Tibial nerve (tissue), 4 donors: ENCODE measurements at regions not wholly inside any gene's neighbourhood (a gene's known extent, or its start where the extent isn't known, plus 50 kb on each side); places are given as distances from the start of the nearest gene placed in this dataset.

Source experiments
- DNase-seq, 2 donors: peaks; one replicate each; pipeline ENCODE4 v3.0.0-alpha.2; 2019; ENCODE audit warnings: low spot score in 2 of 2
- H3K27ac ChIP-seq, 4 donors: fragments of 200-600 bp; sonication (generic) in 3 of 4; one replicate each; pipeline ENCODE4 v1.5.1; 2017 to 2019; ENCODE audit warnings: mild to moderate bottlenecking in 1 of 4
- H3K27me3 ChIP-seq, 2 donors: fragments of 200-600 bp; sonication (generic) in 1 of 2; one replicate each; pipeline versions ENCODE4 v1.5.1 to v1.6.0; 2017 to 2019
- H3K36me3 ChIP-seq, 3 donors: fragments of 200-600 bp; sonication (generic); one replicate each; pipeline ENCODE4 v1.5.1; 2018 to 2019
- H3K4me1 ChIP-seq, 4 donors: fragments of 200-600 bp; sonication (generic) in 3 of 4; one replicate each; pipeline ENCODE4 v1.5.1; 2017 to 2019
- H3K4me3 ChIP-seq, 4 donors: fragments of 200-600 bp; sonication (generic) in 3 of 4; one replicate each; pipeline ENCODE4 v1.5.1; 2017 to 2019; ENCODE audit warnings: mild to moderate bottlenecking in 1 of 4, moderate library complexity in 1 of 4
- H3K9me3 ChIP-seq, 4 donors: fragments of 200-600 bp; sonication (generic) in 3 of 4; one replicate each; pipeline ENCODE4 v1.5.1; 2017 to 2019
- CTCF ChIP-seq, 5 experiments: fragments of 200-600 bp in 3 of 5; fragments of 450-650 bp in 2 of 5; sonication (generic) in 3 of 5; IDR thresholded peaks; one replicate each; pipeline ENCODE4 v1.5.1; 2016 to 2019; ENCODE audit warnings: antibody characterized with exemption in 5 of 5, mild to moderate bottlenecking in 3 of 5, moderate library complexity in 2 of 5
- EP300 ChIP-seq, 2 donors: sonication (generic); formaldehyde crosslinking; IDR thresholded peaks; one replicate each; pipeline ENCODE4 v1.6.1; 2017; ENCODE audit warnings: antibody characterized with exemption in 2 of 2, mild to moderate bottlenecking in 1 of 2
- POLR2A ChIP-seq, 2 donors: fragments of 450-650 bp; IDR thresholded peaks; one replicate each; pipeline ENCODE4 v1.6.1; 2017; ENCODE audit warnings: antibody characterized with exemption in 2 of 2, mild to moderate bottlenecking in 2 of 2, moderate library complexity in 2 of 2
- WGBS, 2 donors: methylation state at CpG; one replicate each; pipeline ENCODE4 v1.1.5; 2018; 5-methylcytosine and 5-hydroxymethylcytosine counted together

- Histone ChIP-seq H3K4me3 (no peak overlapping the region), H3K9me3 (no peaks in the 10 kb centered on the region), H3K27ac (no peak overlapping the region), H3K36me3 (no peaks in the 10 kb centered on the region), H3K27me3 (no peaks in the 10 kb centered on the region), H3K4me1 (no peaks in the 10 kb centered on the region)
- no peak for DNase-seq
- no peak for TF ChIP-seq CTCF (IDR thresholded peaks at IDR 0.05)
- no peak for TF ChIP-seq EP300 (IDR thresholded peaks at IDR 0.05)
- no peak for TF ChIP-seq POLR2A (IDR thresholded peaks at IDR 0.05)
- 41 to 62% methylated on average over 7 of the region's 7 CpGs for WGBS, 2 donors
These were observed 282.9 kb downstream of the CLIC5 start for GRCh38 chr6:45732731-45733130.

GRCh38 chr6:45730232-45730631 lies 285.4 kb downstream of the CLIC5 start:
- no peaks in the 10 kb centered on the region for H3K4me1 ChIP-seq
- no peaks in the 10 kb centered on the region for H3K9me3 ChIP-seq
- TF ChIP-seq EP300 (IDR thresholded peaks at IDR 0.05) (no peak), CTCF (IDR thresholded peaks at IDR 0.05) (no peak), POLR2A (IDR thresholded peaks at IDR 0.05) (no peak)
- H3K4me3 ChIP-seq = no peak overlapping the region
- DNase-seq = no peak
- no peaks in the 10 kb centered on the region for H3K36me3 ChIP-seq
- 78 to 100% methylated on average over 1 of the region's 1 CpG for WGBS, 2 donors
- H3K27ac ChIP-seq = no peak overlapping the region
- no peaks in the 10 kb centered on the region for H3K27me3 ChIP-seq

- TF ChIP-seq EP300 (IDR thresholded peaks at IDR 0.05) (no peak), POLR2A (IDR thresholded peaks at IDR 0.05) (no peak), CTCF (IDR thresholded peaks at IDR 0.05) (no peak)
- no peak for DNase-seq
- no peaks in the 10 kb centered on the region for H3K4me1 ChIP-seq
- no peak overlapping the region for H3K27ac ChIP-seq
- WGBS, 2 donors = 54 to 67% methylated on average over 3 of the region's 3 CpGs
- no peaks in the 10 kb centered on the region for H3K27me3 ChIP-seq
- H3K36me3 ChIP-seq = no peaks in the 10 kb centered on the region
- H3K9me3 ChIP-seq = no peaks in the 10 kb centered on the region
- H3K4me3 ChIP-seq = no peak overlapping the region
These were observed 287.0 kb downstream of the CLIC5 start for GRCh38 chr6:45728674-45729073.

DNA sequence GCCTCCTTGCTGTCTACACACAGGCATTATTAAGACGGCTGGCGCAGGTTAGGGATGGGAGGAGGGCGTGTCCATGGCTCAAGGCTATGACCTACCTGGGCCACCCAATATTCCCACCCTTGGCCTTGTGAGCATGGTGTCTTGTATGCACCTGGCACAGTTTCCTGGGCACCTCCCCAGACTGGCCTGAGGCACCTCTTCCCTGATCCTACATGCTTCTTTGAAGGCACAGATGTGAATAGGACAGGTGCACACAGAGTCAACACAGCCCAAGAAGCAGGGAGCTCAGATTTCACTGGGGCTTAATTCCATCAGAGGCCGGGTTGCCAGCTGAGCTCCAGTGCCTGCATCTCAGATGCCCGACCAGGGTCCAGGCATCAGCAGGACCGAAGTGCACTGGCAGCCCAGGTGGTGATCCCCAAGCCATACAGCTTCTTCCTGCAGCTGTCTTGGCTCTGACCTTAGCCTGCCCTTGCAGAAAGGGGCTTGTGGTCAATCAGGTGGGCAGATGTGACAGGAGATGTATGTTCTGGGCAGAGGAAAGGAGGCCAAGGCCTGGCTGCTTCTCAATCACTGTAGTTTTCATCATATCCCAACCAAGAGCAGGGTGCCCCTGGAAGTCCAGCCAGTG lies 287.7 kb downstream of the CLIC5 start:
- H3K9me3 ChIP-seq = peaks cover 0 to 5% (median 0%) of the 10 kb centered on the region in 4 donors
- no peak overlapping the region for H3K4me3 ChIP-seq
- no peak overlapping the region for H3K27ac ChIP-seq
- 94 to 98% methylated on average over 3 to 6 of the region's 6 CpGs for WGBS, 2 donors
- H3K36me3 ChIP-seq = no peaks in the 10 kb centered on the region
- H3K4me1 ChIP-seq = no peaks in the 10 kb centered on the region
- no peak for DNase-seq
- no peaks in the 10 kb centered on the region for H3K27me3 ChIP-seq
- TF ChIP-seq POLR2A (IDR thresholded peaks at IDR 0.05) = no peak
- TF ChIP-seq CTCF (IDR thresholded peaks at IDR 0.05) = no peak
- no peak for TF ChIP-seq EP300 (IDR thresholded peaks at IDR 0.05)

GRCh38 chr6:45727228-45727627 lies 288.4 kb downstream of the CLIC5 start:
- TF ChIP-seq EP300 (IDR thresholded peaks at IDR 0.05) = no peak
- no peak overlapping the region for H3K4me3 ChIP-seq
- H3K27ac ChIP-seq = no peak overlapping the region
- 59 to 65% methylated on average over 2 of the region's 2 CpGs for WGBS, 2 donors
- H3K27me3 ChIP-seq = no peaks in the 10 kb centered on the region
- H3K9me3 ChIP-seq = peaks cover 0 to 7% (median 0%) of the 10 kb centered on the region in 4 donors
- H3K36me3 ChIP-seq = no peaks in the 10 kb centered on the region
- no peaks in the 10 kb centered on the region for H3K4me1 ChIP-seq
- no peak for DNase-seq

DNA sequence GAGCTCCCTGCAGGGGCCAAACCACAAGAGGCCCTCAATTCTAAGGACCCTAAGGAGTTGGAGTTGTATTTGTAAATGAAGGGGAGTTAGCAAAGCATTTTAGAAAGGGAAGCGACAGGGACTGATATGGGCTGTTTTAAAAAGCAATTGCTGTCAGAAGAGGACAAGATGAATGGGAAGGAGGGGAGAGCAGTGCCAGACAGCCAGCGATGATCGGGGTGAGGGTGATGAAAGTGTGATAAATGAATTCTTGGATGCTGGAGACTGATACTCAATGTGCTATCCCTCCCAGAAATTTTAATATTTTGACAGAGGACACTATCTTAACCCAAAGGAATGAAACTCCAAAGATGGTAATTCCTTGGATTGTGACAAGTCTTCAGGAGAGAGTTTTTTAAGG lies 289.2 kb downstream of the CLIC5 start:
- Histone ChIP-seq H3K27ac (no peak overlapping the region), H3K9me3 (peaks cover 0 to 7% (median 0%) of the 10 kb centered on the region in 4 donors), H3K27me3 (no peaks in the 10 kb centered on the region), H3K4me1 (no peaks in the 10 kb centered on the region), H3K4me3 (no peak overlapping the region), H3K36me3 (no peaks in the 10 kb centered on the region)
- TF ChIP-seq CTCF (IDR thresholded peaks at IDR 0.05) = no peak
- no peak for TF ChIP-seq EP300 (IDR thresholded peaks at IDR 0.05)
- no peak for TF ChIP-seq POLR2A (IDR thresholded peaks at IDR 0.05)
- no peak for DNase-seq
- WGBS, 2 donors = 86 to 96% methylated on average over 3 of the region's 3 CpGs
